ENCODE measurements at regions not wholly inside any gene's neighbourhood (a gene's known extent, or its start where the extent isn't known, plus 50 kb on each side); places are given as distances from the start of the nearest gene placed in this dataset.

DNA sequence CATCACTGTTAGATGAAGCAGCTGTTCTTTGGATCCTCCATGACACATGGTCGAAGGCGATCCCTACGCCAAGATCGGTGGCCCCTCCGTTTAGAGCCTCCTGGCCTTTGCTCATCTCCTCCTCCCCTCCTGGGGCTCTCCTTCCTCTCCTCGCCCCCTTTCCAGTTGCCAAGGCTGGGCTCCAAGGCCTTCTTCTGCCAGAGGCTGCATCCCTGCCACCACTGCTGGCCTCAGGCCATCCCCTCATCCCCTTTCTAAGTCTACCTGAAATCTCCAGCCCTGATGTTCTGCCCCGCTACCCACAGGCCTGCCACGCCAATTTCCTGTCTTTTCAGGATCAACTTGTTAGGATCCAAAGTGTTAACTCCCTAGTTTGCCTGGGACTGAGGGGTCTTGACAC is 265.1 kb upstream of the ZMIZ1 start:
- Histone ChIP-seq H3K36me3 (ENCODE audit: control insufficient read depth in 2 of 3, insufficient read depth in 3 of 3, low read length in 3 of 3) (no peaks in the 10 kb centered on the region), H3K27ac (ENCODE audit: low read depth, low read length) (no peak overlapping the region), H3K9me3 (ENCODE audit: control insufficient read depth in 2 of 3, low read length in 3 of 3) (no peaks in the 10 kb centered on the region), H3K4me1 (ENCODE audit: control insufficient read depth in 2 of 2, insufficient read depth in 2 of 2, low read length in 2 of 2) (no peaks in the 10 kb centered on the region), H3K27me3 (ENCODE audit: control insufficient read depth in 2 of 2, insufficient read depth in 2 of 2, low read length in 2 of 2) (no peaks in the 10 kb centered on the region), H3K4me3 (ENCODE audit: low read length) (no peak overlapping the region)
- H3K4me3 Mint-ChIP-seq: no peak overlapping the region
- H3K27ac Mint-ChIP-seq: no peak overlapping the region
- CTCF ChIA-PET: no interaction called here
- H3K36me3 Mint-ChIP-seq: no peaks in the 10 kb centered on the region
- no peak for DNase-seq
- H3K4me1 Mint-ChIP-seq: peaks cover 0 to 1% (median 0%) of the 10 kb centered on the region in 7 donors
- intact Hi-C loops (cut with micrococcal nuclease): no loop called here
- H3K27me3 Mint-ChIP-seq: peaks cover 0 to 7% (median 5%) of the 10 kb centered on the region in 5 donors
- no peak for ATAC-seq
- POLR2A ChIA-PET: no interaction called here
- peaks cover 0 to 2% (median 0%) of the 10 kb centered on the region in 11 donors for H3K9me3 Mint-ChIP-seq

DNA sequence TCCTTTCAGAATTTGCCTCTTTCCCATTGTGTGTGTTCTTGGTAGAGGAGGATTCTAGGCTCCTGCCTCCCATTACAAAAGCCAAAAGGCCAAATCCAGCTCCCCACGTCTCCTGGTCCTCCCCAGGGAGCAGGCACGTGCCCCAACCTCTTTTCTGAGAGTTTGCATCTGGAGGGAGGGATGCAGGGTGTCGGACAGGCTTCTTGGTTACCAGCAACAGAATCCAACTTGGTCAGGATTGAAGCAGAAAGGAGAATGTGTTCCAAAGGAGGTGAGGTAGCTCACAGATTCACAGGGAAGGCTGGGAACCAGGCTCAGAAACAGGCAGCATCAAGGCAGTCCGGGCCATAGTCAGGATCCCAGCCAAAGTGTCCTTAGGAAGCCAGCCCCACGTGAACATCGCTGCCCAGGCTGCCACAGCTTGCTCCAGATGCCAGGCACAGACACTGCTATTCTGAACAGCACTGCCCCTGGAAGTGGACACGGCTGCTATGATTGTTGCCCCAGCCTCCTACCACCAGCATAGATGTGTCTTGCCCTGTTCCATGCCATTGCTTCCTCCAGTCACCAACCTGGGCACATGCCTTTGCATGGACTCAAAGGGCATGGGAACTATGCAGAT is 264.2 kb upstream of the ZMIZ1 start:
- ChIA-PET CTCF (no interaction called here), POLR2A (no interaction called here)
- Histone ChIP-seq H3K27ac (ENCODE audit: low read depth, low read length) (no peak overlapping the region), H3K27me3 (ENCODE audit: control insufficient read depth in 2 of 2, insufficient read depth in 2 of 2, low read length in 2 of 2) (no peaks in the 10 kb centered on the region), H3K4me3 (ENCODE audit: low read length) (no peak overlapping the region), H3K9me3 (ENCODE audit: control insufficient read depth in 2 of 3, low read length in 3 of 3) (no peaks in the 10 kb centered on the region), H3K36me3 (ENCODE audit: control insufficient read depth in 2 of 3, insufficient read depth in 3 of 3, low read length in 3 of 3) (no peaks in the 10 kb centered on the region), H3K4me1 (ENCODE audit: control insufficient read depth in 2 of 2, insufficient read depth in 2 of 2, low read length in 2 of 2) (no peaks in the 10 kb centered on the region)
- Mint-ChIP-seq H3K4me3 (no peak overlapping the region), H3K4me1 (peaks cover 0 to 1% (median 0%) of the 10 kb centered on the region in 7 donors), H3K27ac (peak overlapping the region in 1 of 9 donors; percentile 39), H3K9me3 (peaks cover 0 to 2% (median 0%) of the 10 kb centered on the region in 11 donors), H3K36me3 (no peaks in the 10 kb centered on the region), H3K27me3 (peaks cover 0 to 7% (median 5%) of the 10 kb centered on the region in 5 donors)
- intact Hi-C loops (cut with micrococcal nuclease): no loop called here
- ATAC-seq (no peak), DNase-seq (no peak)

- CTCF ChIA-PET: interaction anchor here (0.6 kb wide), 1 partner anchor 235 kb away, joined by 3 read pairs; no protein-coding TSS in a partner anchor
- peaks cover 0 to 1% (median 0%) of the 10 kb centered on the region in 7 donors for H3K4me1 Mint-ChIP-seq
- DNase-seq (no peak), ATAC-seq (no peak)
- no peaks in the 10 kb centered on the region for H3K27me3 ChIP-seq (ENCODE audit: control insufficient read depth in 2 of 2, insufficient read depth in 2 of 2, low read length in 2 of 2)
- H3K27me3 Mint-ChIP-seq: peaks cover 0 to 7% (median 5%) of the 10 kb centered on the region in 5 donors
- POLR2A ChIA-PET: no interaction called here
- intact Hi-C loops (cut with micrococcal nuclease): no loop called here
- no peak overlapping the region for H3K27ac ChIP-seq (ENCODE audit: low read depth, low read length)
- H3K4me3 Mint-ChIP-seq: no peak overlapping the region
- H3K9me3 ChIP-seq (ENCODE audit: control insufficient read depth in 2 of 3, low read length in 3 of 3): no peaks in the 10 kb centered on the region
- no peaks in the 10 kb centered on the region for H3K4me1 ChIP-seq (ENCODE audit: control insufficient read depth in 2 of 2, insufficient read depth in 2 of 2, low read length in 2 of 2)
- no peak overlapping the region for H3K4me3 ChIP-seq (ENCODE audit: low read length)
- peaks cover 0 to 2% (median 0%) of the 10 kb centered on the region in 11 donors for H3K9me3 Mint-ChIP-seq
- no peaks in the 10 kb centered on the region for H3K36me3 ChIP-seq (ENCODE audit: control insufficient read depth in 2 of 3, insufficient read depth in 3 of 3, low read length in 3 of 3)
- peak overlapping the region in 1 of 9 donors; percentile 39 for H3K27ac Mint-ChIP-seq
- H3K36me3 Mint-ChIP-seq: no peaks in the 10 kb centered on the region
Observed at GRCh38 chr10:78805176-78805575, 263.6 kb upstream of the ZMIZ1 start.

- Histone ChIP-seq H3K4me1 (ENCODE audit: control insufficient read depth in 2 of 2, insufficient read depth in 2 of 2, low read length in 2 of 2) (no peaks in the 10 kb centered on the region), H3K27me3 (ENCODE audit: control insufficient read depth in 2 of 2, insufficient read depth in 2 of 2, low read length in 2 of 2) (no peaks in the 10 kb centered on the region), H3K36me3 (ENCODE audit: control insufficient read depth in 2 of 3, insufficient read depth in 3 of 3, low read length in 3 of 3) (no peaks in the 10 kb centered on the region), H3K4me3 (ENCODE audit: low read length) (no peak overlapping the region), H3K9me3 (ENCODE audit: control insufficient read depth in 2 of 3, low read length in 3 of 3) (no peaks in the 10 kb centered on the region), H3K27ac (ENCODE audit: low read depth, low read length) (no peak overlapping the region)
- Mint-ChIP-seq H3K4me1 (peaks cover 0 to 3% (median 0%) of the 10 kb centered on the region in 7 donors), H3K27ac (no peak overlapping the region), H3K4me3 (no peak overlapping the region), H3K9me3 (peaks cover 0 to 2% (median 0%) of the 10 kb centered on the region in 11 donors), H3K27me3 (peaks cover 0 to 9% (median under 1%) of the 10 kb centered on the region in 5 donors), H3K36me3 (no peaks in the 10 kb centered on the region)
- CTCF ChIA-PET: no interaction called here
- ATAC-seq: no peak
- POLR2A ChIA-PET: no interaction called here
- intact Hi-C loops (cut with micrococcal nuclease): no loop called here
- DNase-seq: no peak
Observed at GRCh38 chr10:78806681-78807221, 262.0 kb upstream of the ZMIZ1 start.

DNA sequence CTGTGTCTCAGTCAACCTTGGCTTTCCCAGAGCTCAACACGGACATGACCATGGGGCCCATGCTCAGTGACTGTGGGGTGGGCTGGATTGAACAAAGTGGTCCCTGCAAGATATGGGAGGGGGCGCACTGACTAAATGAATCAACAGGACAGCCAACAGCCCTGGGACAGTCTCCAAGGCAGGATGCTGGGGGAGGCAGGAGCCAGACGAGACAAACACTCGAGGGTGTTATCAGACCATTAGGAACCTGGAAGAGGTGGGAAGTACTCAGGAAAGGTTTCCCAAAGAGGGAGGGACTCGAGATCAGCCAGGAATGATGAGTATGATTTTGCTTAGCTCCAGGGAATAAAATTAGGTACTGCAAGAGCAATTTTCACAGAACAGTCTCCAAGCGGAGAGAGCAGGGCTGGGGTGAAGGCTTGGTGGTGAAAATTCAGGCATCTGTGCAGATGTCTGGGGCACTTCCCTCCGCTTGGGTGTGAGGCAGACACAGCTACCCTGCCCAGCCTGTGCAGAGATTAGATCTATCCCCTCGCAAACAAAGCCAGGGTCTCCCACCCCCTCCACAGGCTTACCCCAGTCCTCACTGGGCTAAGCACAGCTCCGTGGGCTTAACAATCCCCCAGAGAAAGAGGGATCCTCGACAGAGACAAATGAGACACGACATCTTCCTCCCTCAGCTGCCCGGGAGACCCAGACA is 261.1 kb upstream of the ZMIZ1 start:
- H3K36me3 Mint-ChIP-seq: no peaks in the 10 kb centered on the region
- peaks cover 0 to 3% (median 0%) of the 10 kb centered on the region in 7 donors for H3K4me1 Mint-ChIP-seq
- CTCF ChIA-PET: no interaction called here
- no peaks in the 10 kb centered on the region for H3K27me3 ChIP-seq (ENCODE audit: control insufficient read depth in 2 of 2, insufficient read depth in 2 of 2, low read length in 2 of 2)
- no peak overlapping the region for H3K27ac Mint-ChIP-seq
- peaks cover 0 to 2% (median 0%) of the 10 kb centered on the region in 11 donors for H3K9me3 Mint-ChIP-seq
- intact Hi-C loops (cut with micrococcal nuclease): no loop called here
- no peak overlapping the region for H3K27ac ChIP-seq (ENCODE audit: low read depth, low read length)
- no peak for ATAC-seq
- no peak for DNase-seq
- no peaks in the 10 kb centered on the region for H3K36me3 ChIP-seq (ENCODE audit: control insufficient read depth in 2 of 3, insufficient read depth in 3 of 3, low read length in 3 of 3)
- no peaks in the 10 kb centered on the region for H3K4me1 ChIP-seq (ENCODE audit: control insufficient read depth in 2 of 2, insufficient read depth in 2 of 2, low read length in 2 of 2)
- H3K27me3 Mint-ChIP-seq: peaks cover 0 to 9% (median 0%) of the 10 kb centered on the region in 5 donors
- no peaks in the 10 kb centered on the region for H3K9me3 ChIP-seq (ENCODE audit: control insufficient read depth in 2 of 3, low read length in 3 of 3)
- POLR2A ChIA-PET: no interaction called here
- no peak overlapping the region for H3K4me3 Mint-ChIP-seq
- H3K4me3 ChIP-seq (ENCODE audit: low read length): no peak overlapping the region

GRCh38 chr10:78808286-78808685 is 260.5 kb upstream of the ZMIZ1 start:
- Mint-ChIP-seq H3K4me1 (peaks cover 0 to 3% (median 0%) of the 10 kb centered on the region in 7 donors), H3K36me3 (no peaks in the 10 kb centered on the region), H3K9me3 (peaks cover 0 to 2% (median 0%) of the 10 kb centered on the region in 11 donors), H3K4me3 (no peak overlapping the region), H3K27me3 (peaks cover 0 to 9% (median 0%) of the 10 kb centered on the region in 5 donors), H3K27ac (no peak overlapping the region)
- ChIA-PET CTCF (no interaction called here), POLR2A (no interaction called here)
- no peak overlapping the region for H3K27ac ChIP-seq (ENCODE audit: low read depth, low read length)
- intact Hi-C loops (cut with micrococcal nuclease): no loop called here
- H3K4me3 ChIP-seq (ENCODE audit: low read length): no peak overlapping the region
- no peaks in the 10 kb centered on the region for H3K4me1 ChIP-seq (ENCODE audit: control insufficient read depth in 2 of 2, insufficient read depth in 2 of 2, low read length in 2 of 2)
- ATAC-seq (no peak), DNase-seq (no peak)
- no peaks in the 10 kb centered on the region for H3K36me3 ChIP-seq (ENCODE audit: control insufficient read depth in 2 of 3, insufficient read depth in 3 of 3, low read length in 3 of 3)
- H3K9me3 ChIP-seq (ENCODE audit: control insufficient read depth in 2 of 3, low read length in 3 of 3): no peaks in the 10 kb centered on the region
- no peaks in the 10 kb centered on the region for H3K27me3 ChIP-seq (ENCODE audit: control insufficient read depth in 2 of 2, insufficient read depth in 2 of 2, low read length in 2 of 2)

Measured in naive thymus-derived CD4-positive, alpha-beta T cell (primary cell).